WTC11 (cell line): ENCODE measurements at regions not wholly inside any gene's neighbourhood (a gene's known extent, or its start where the extent isn't known, plus 50 kb on each side); places are given as distances from the start of the nearest gene placed in this dataset.
A peak's percentile ranks its signal among the peaks of the same experiment; 100 is the strongest.

Source experiments
- ATAC-seq: fragments of 200-7000 bp; cut with Tn5 transposase; 2 replicates; pipeline ENCODE4 v1.10.0; 2021; ENCODE audit warnings: mild to moderate bottlenecking, moderate library complexity
- CTCF ChIA-PET: fragments of 300-600 bp; sonication (Branson Sonifier 250); formaldehyde crosslinking; loops from one replicate; lab custom pipeline; 2021; ENCODE audit warnings: antibody characterized with exemption; lab: Charles Lee
- POLR2A ChIA-PET: fragments of 350-600 bp; sonication (Branson Sonifier 250); formaldehyde crosslinking; loops from one replicate; lab custom pipeline; 2021; ENCODE audit warnings: antibody characterized with exemption; lab: Charles Lee
- DNase-seq: peaks from one replicate; pipeline ENCODE4 v3.0.0; 2021; ENCODE audit warnings: low spot score
- H3K27ac Mint-ChIP-seq: 2 replicates; pipeline ENCODE4 v1.8.0; 2021; ENCODE audit warnings: mixed read lengths
- H3K27me3 Mint-ChIP-seq: 2 replicates; pipeline ENCODE4 v1.8.0; 2021; ENCODE audit warnings: low read depth, mild to moderate bottlenecking, moderate library complexity, mixed read lengths
- H3K36me3 Mint-ChIP-seq: 2 replicates; pipeline ENCODE4 v1.8.0; 2021; ENCODE audit warnings: mixed read lengths
- H3K4me1 Mint-ChIP-seq: 2 replicates; pipeline ENCODE4 v1.8.0; 2022; ENCODE audit warnings: mixed read lengths
- H3K4me3 Mint-ChIP-seq: 2 replicates; pipeline ENCODE4 v1.8.0; 2021; ENCODE audit warnings: mild to moderate bottlenecking, moderate library complexity, mixed read lengths
- H3K9me3 Mint-ChIP-seq: 2 replicates; pipeline ENCODE4 v1.8.0; 2021; ENCODE audit warnings: mixed read lengths
- CTCF ChIP-seq: fragments of 200-600 bp; IDR thresholded peaks from 2 replicates; pipeline ENCODE4 v1.8.0; 2022; ENCODE audit warnings: antibody characterized with exemption
- E2F5 ChIP-seq: sonication (generic); formaldehyde crosslinking; IDR thresholded peaks from 2 replicates; pipeline ENCODE4 v1.8.1; 2022; ENCODE audit warnings: mild to moderate bottlenecking, moderate library complexity, missing genetic modification reagents
- GABPB1 ChIP-seq: sonication (generic); formaldehyde crosslinking; IDR thresholded peaks from 2 replicates; pipeline ENCODE4 v1.8.1; 2023; ENCODE audit warnings: mild to moderate bottlenecking, missing genetic modification reagents
- MLX ChIP-seq: sonication (generic); formaldehyde crosslinking; IDR thresholded peaks from 2 replicates; pipeline ENCODE4 v1.8.1; 2023; ENCODE audit warnings: mild to moderate bottlenecking, missing genetic modification reagents, moderate library complexity
- SP1 ChIP-seq: sonication (generic); formaldehyde crosslinking; conservative IDR thresholded peaks from 2 replicates; pipeline ENCODE4 v1.8.1; 2022; ENCODE audit warnings: missing genetic modification reagents
- TEAD1 ChIP-seq: sonication (generic); formaldehyde crosslinking; IDR thresholded peaks from 2 replicates; pipeline ENCODE4 v1.8.0; 2022; ENCODE audit warnings: mild to moderate bottlenecking, missing genetic modification reagents
- TEAD4 ChIP-seq: sonication (generic); formaldehyde crosslinking; IDR thresholded peaks from 2 replicates; pipeline ENCODE4 v1.8.0; 2022; ENCODE audit warnings: mild to moderate bottlenecking, missing genetic modification reagents
- ZMAT4 ChIP-seq: fragments of 250-450 bp; sonication (Bioruptor Pico); IDR thresholded peaks from 2 replicates; pipeline ENCODE4 v1.9.0; 2021; ENCODE audit warnings: mild to moderate bottlenecking
- ZNF121 ChIP-seq: sonication (generic); formaldehyde crosslinking; IDR thresholded peaks from 2 replicates; pipeline ENCODE4 v1.8.0; 2023; ENCODE audit warnings: missing genetic modification reagents
- ZNF219 ChIP-seq: sonication (generic); formaldehyde crosslinking; IDR thresholded peaks from 2 replicates; pipeline ENCODE4 v1.8.0; 2023; ENCODE audit warnings: missing genetic modification reagents, mild to moderate bottlenecking, borderline replicate concordance
- ZNF396 ChIP-seq: fragments of 250-450 bp; sonication (Bioruptor Pico); IDR thresholded peaks from 2 replicates; pipeline ENCODE4 v1.8.0; 2021; ENCODE audit warnings: mild to moderate bottlenecking, moderate library complexity, borderline replicate concordance
- ZNF671 ChIP-seq: fragments of 250-450 bp; sonication (Bioruptor Pico); IDR thresholded peaks from 2 replicates; pipeline ENCODE4 v1.8.0; 2021; ENCODE audit warnings: mild to moderate bottlenecking
- TF ChIP-seq, protein P1 (sequence below): sonication (generic); formaldehyde crosslinking; IDR thresholded peaks from 2 replicates; pipeline ENCODE4 v1.8.1; 2022; ENCODE audit warnings: low read depth, missing genetic modification reagents, borderline replicate concordance
- TF ChIP-seq, protein P2 (sequence below): fragments of 250-450 bp; sonication (Bioruptor Pico); IDR thresholded peaks from 2 replicates; pipeline ENCODE4 v1.8.0; 2021; ENCODE audit warnings: mild to moderate bottlenecking

GRCh38 chr4:111933703-111934102 lies 211.6 kb upstream of the FAM241A start:
- POLR2A ChIA-PET = no interaction called here
- no peak for TF ChIP-seq TEAD1 (CRISPR knock-in tag)
- TF ChIP-seq TEAD4 (CRISPR knock-in tag) = no peak
- no peak for TF ChIP-seq SP1
- no peak for TF ChIP-seq GABPB1 (CRISPR knock-in tag)
- ATAC-seq (no peak), DNase-seq (no peak)
- Mint-ChIP-seq H3K36me3 (no peaks in the 10 kb centered on the region), H3K4me3 (no peak overlapping the region), H3K27ac (no peak overlapping the region), H3K27me3 (no peaks in the 10 kb centered on the region), H3K4me1 (peaks cover 14% of the 10 kb centered on the region), H3K9me3 (no peaks in the 10 kb centered on the region)
- CTCF ChIA-PET = interaction anchor here (1.0 to 1.4 kb wide), 3 partner anchors 9 to 78 kb away, joined by 3 to 7 read pairs (median 3); no protein-coding TSS in a partner anchor

DNA sequence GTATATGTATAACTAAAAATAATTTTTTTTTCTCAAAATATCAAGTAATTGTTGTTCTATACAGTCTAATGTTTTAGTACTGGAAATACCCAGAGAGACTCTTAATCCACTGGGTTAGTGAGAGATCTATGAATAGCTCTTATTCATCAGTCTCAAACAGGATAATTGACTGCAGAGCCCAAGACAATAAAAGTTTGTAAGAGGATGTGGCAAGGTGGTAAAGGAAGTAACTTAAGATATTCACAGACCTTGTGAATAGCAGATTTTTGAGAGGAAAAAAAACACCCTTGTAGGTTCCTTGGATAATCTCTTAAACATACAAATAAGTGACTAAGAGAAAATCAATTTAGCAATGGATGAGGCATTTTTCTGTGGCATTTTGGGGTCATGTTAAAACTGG lies 210.9 kb upstream of the FAM241A start:
- CTCF ChIA-PET = interaction anchor here (1.0 to 1.4 kb wide), 3 partner anchors 8 to 79 kb away, joined by 3 to 7 read pairs (median 3); no protein-coding TSS in a partner anchor
- POLR2A ChIA-PET = no interaction called here
- no peak overlapping the region for H3K27ac Mint-ChIP-seq
- no peaks in the 10 kb centered on the region for H3K27me3 Mint-ChIP-seq
- no peak overlapping the region for H3K4me3 Mint-ChIP-seq
- peaks cover 14% of the 10 kb centered on the region for H3K4me1 Mint-ChIP-seq
- ATAC-seq = peak; percentile 32; the same call in 1 of the 2 replicates
- H3K36me3 Mint-ChIP-seq = no peaks in the 10 kb centered on the region
- DNase-seq = no peak
- TF ChIP-seq ZNF396 (CRISPR knock-in tag) = no peak
- H3K9me3 Mint-ChIP-seq = no peaks in the 10 kb centered on the region

GRCh38 chr4:111937368-111937767 lies 207.9 kb upstream of the FAM241A start:
- peaks cover 14% of the 10 kb centered on the region for H3K4me1 Mint-ChIP-seq
- H3K4me3 Mint-ChIP-seq = no peak overlapping the region
- ChIA-PET CTCF (interaction anchor here (0.6 to 1.0 kb wide), 11 partner anchors 13 to 287 kb away, joined by 3 to 13 read pairs (median 3); no protein-coding TSS in a partner anchor), POLR2A (no interaction called here)
- ATAC-seq (peak; percentile 77), DNase-seq (no peak)
- no peaks in the 10 kb centered on the region for H3K27me3 Mint-ChIP-seq
- H3K27ac Mint-ChIP-seq = no peak overlapping the region
- no peaks in the 10 kb centered on the region for H3K36me3 Mint-ChIP-seq
- H3K9me3 Mint-ChIP-seq = no peaks in the 10 kb centered on the region
- TF ChIP-seq ZMAT4 (CRISPR knock-in tag) (no peak), ZNF671 (CRISPR knock-in tag) (no peak), MLX (no peak), E2F5 (CRISPR knock-in tag) (no peak), CTCF (no peak)

GRCh38 chr4:111941957-111942356 lies 203.3 kb upstream of the FAM241A start:
- Mint-ChIP-seq H3K27ac (no peak overlapping the region), H3K36me3 (no peaks in the 10 kb centered on the region), H3K4me1 (peaks cover 7% of the 10 kb centered on the region), H3K27me3 (no peaks in the 10 kb centered on the region), H3K9me3 (no peaks in the 10 kb centered on the region), H3K4me3 (no peak overlapping the region)
- POLR2A ChIA-PET = no interaction called here
- TF ChIP-seq, protein P1, sequence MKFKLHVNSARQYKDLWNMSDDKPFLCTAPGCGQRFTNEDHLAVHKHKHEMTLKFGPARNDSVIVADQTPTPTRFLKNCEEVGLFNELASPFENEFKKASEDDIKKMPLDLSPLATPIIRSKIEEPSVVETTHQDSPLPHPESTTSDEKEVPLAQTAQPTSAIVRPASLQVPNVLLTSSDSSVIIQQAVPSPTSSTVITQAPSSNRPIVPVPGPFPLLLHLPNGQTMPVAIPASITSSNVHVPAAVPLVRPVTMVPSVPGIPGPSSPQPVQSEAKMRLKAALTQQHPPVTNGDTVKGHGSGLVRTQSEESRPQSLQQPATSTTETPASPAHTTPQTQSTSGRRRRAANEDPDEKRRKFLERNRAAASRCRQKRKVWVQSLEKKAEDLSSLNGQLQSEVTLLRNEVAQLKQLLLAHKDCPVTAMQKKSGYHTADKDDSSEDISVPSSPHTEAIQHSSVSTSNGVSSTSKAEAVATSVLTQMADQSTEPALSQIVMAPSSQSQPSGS (CRISPR knock-in tag) = no peak
- TF ChIP-seq ZNF121 (no peak), ZNF219 (no peak)
- TF ChIP-seq, protein P2, sequence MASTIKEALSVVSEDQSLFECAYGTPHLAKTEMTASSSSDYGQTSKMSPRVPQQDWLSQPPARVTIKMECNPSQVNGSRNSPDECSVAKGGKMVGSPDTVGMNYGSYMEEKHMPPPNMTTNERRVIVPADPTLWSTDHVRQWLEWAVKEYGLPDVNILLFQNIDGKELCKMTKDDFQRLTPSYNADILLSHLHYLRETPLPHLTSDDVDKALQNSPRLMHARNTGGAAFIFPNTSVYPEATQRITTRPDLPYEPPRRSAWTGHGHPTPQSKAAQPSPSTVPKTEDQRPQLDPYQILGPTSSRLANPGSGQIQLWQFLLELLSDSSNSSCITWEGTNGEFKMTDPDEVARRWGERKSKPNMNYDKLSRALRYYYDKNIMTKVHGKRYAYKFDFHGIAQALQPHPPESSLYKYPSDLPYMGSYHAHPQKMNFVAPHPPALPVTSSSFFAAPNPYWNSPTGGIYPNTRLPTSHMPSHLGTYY = no peak
- ATAC-seq (no peak), DNase-seq (no peak)
- CTCF ChIA-PET = interaction anchor here (4.6 kb wide), 1 partner anchor 90 kb away, joined by 77 read pairs; no protein-coding TSS in a partner anchor
